ENCODE measurements at regions not wholly inside any gene's neighbourhood (a gene's known extent, or its start where the extent isn't known, plus 50 kb on each side); places are given as distances from the start of the nearest gene placed in this dataset.
A peak's percentile ranks its signal among the peaks of the same experiment; 100 is the strongest.
"Not testable (repeated sequence)": the region's sequence is repeated elsewhere in the genome, so short reads cannot be mapped to it uniquely, and the experiment has no call there.

DNA sequence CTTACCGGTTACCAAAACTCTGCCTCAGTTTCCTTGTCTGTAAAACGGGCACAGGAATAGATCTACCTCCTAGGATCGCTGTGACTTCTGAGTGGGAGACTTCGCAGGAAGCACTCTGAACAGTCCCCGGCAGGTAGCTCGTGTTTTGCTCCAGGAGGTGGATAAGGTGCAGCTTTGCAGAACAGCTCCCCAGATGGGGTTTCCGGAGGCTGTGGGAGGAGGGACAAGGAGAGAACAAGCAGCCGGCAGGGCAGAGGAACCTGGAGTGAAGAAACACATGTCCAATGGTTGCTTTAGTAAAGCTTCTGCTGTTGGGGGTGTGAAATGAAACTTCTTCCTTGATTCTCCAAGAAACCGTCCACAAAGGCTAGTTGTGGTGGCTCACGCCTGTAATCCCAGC is 95.5 kb upstream of the TARDBP start:
- Mint-ChIP-seq H3K9me3 (no peaks in the 10 kb centered on the region), H3K4me3 (peak overlapping the region; percentile 53 to 82), H3K36me3 (ENCODE audit: insufficient read depth) (no peaks in the 10 kb centered on the region), H3K27me3 (peaks cover 0 to 24% of the 10 kb centered on the region in 2 donors), H3K27ac (peak overlapping the region; percentile 18 to 93), H3K4me1 (ENCODE audit: low read depth in 2 of 2) (peaks cover 15 to 25% of the 10 kb centered on the region in 2 donors)
- DNase-seq = no peak
- no peak for ATAC-seq (replicated peaks)

DNA sequence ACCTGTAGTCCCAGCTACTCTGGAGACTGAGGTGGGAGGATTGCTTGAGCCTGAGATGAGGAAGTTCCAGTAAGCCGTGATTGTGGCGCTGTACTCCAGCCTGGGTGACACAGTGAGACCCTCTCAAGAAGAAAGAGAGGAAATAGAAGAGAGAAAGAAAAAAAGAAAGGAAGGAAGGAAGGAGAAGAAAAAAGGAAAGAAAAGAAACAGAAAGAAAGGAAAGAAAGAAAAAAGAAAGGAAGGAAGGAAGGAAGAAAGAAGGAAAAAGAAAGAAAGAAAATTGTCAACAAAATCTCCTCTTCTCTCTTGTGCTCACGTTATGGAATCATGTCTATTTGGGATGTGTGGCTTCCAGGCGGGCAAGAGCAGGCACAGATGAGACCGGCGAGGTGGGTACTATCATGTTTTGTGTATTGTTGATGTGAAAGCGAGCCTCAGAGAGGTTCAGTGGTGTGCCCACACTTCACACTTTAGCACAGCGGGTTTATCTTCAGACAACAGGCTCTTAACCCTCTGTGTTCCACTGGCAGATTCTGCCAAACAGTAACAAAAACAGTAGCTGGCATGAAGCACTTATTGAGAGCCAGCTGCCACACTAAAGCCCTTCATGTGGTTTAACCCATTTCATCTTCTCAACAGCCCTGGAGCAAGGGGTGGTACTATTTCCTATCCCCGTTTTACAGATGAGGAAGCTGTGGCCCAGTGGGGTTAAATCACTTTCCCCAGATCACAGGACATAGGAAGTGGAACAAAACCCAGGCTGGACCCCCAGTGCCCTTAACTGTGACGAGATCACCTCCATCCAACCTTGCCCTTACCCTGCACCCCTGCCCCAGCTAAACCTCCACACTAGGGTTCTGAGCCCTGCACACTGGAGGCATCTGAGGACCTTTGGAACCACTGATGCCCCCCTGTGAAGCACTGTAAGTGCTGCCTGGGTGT is 94.7 kb upstream of the TARDBP start:
- peak; percentile 95 for ATAC-seq (replicated peaks)
- peaks cover 15 to 25% of the 10 kb centered on the region in 2 donors for H3K4me1 Mint-ChIP-seq (ENCODE audit: low read depth in 2 of 2)
- H3K27ac Mint-ChIP-seq = peak overlapping the region; percentile 18 to 93
- DNase-seq = peak; percentile 13 to 40 (median 37)
- H3K4me3 Mint-ChIP-seq = peak overlapping the region; percentile 53 to 82
- no peaks in the 10 kb centered on the region for H3K36me3 Mint-ChIP-seq (ENCODE audit: insufficient read depth)
- H3K9me3 Mint-ChIP-seq = no peaks in the 10 kb centered on the region
- peaks cover 0 to 22% of the 10 kb centered on the region in 2 donors for H3K27me3 Mint-ChIP-seq

DNA sequence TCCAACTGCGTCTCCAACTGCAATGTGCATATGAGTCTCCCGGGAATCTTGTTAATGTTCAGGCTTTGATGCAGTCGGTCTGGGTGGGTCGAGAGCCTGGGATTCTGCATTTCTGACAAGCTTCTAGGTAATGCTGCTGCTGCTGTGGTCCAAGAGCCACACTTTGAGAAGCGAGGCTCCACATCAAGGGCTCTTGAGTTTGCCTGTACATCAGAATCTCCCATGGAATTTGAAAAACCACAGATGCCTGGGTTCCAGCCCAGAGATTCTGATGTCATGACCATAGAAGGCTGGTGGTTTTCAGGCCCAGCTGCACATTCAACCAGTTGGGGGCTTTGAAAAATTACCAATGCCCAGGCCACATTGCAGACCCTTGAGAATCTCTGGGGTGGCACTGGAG is 93.9 kb upstream of the TARDBP start:
- no peak for ATAC-seq (replicated peaks)
- DNase-seq = no peak
- no peaks in the 10 kb centered on the region for H3K36me3 Mint-ChIP-seq (ENCODE audit: insufficient read depth)
- H3K27ac Mint-ChIP-seq = peak overlapping the region in 1 of 2 donors; percentile 18
- H3K9me3 Mint-ChIP-seq = no peaks in the 10 kb centered on the region
- H3K4me1 Mint-ChIP-seq (ENCODE audit: low read depth in 2 of 2) = peaks cover 15 to 25% of the 10 kb centered on the region in 2 donors
- H3K4me3 Mint-ChIP-seq = peak overlapping the region; percentile 53 to 82
- peaks cover 0 to 15% of the 10 kb centered on the region in 2 donors for H3K27me3 Mint-ChIP-seq

DNA sequence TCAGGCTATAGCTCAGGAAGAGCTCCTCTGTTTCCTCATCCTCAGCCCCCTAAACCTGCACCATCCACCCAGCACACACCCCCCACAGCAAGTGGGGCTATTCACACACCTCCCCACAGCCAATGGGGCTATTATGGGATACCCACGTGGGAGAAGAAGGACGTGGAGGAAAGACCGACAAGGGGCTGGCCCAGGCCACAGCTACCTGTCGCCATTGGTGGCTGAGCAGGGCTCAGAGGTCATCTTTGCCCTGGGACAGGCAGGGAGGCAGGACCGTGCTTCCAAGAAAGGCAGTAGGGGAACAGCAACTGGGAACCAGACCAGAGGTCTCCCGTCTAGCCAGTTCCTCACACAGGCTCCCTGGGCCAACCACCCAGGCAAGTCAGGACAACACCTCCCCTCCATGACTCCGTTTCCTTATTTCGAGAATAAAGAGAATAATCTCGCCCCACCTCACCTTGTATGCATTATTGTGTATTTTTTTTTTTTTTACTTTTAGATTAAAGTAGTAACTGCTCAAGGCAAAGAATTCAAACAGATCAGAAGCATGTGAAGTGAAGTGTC is 92.3 kb upstream of the TARDBP start:
- Mint-ChIP-seq H3K4me1 (ENCODE audit: low read depth in 2 of 2) (peaks cover 15 to 25% of the 10 kb centered on the region in 2 donors), H3K27ac (no peak overlapping the region), H3K4me3 (no peak overlapping the region), H3K36me3 (ENCODE audit: insufficient read depth) (no peaks in the 10 kb centered on the region), H3K9me3 (no peaks in the 10 kb centered on the region), H3K27me3 (peaks cover 0 to 10% of the 10 kb centered on the region in 2 donors)
- ATAC-seq (replicated peaks) (no peak), DNase-seq (no peak)

DNA sequence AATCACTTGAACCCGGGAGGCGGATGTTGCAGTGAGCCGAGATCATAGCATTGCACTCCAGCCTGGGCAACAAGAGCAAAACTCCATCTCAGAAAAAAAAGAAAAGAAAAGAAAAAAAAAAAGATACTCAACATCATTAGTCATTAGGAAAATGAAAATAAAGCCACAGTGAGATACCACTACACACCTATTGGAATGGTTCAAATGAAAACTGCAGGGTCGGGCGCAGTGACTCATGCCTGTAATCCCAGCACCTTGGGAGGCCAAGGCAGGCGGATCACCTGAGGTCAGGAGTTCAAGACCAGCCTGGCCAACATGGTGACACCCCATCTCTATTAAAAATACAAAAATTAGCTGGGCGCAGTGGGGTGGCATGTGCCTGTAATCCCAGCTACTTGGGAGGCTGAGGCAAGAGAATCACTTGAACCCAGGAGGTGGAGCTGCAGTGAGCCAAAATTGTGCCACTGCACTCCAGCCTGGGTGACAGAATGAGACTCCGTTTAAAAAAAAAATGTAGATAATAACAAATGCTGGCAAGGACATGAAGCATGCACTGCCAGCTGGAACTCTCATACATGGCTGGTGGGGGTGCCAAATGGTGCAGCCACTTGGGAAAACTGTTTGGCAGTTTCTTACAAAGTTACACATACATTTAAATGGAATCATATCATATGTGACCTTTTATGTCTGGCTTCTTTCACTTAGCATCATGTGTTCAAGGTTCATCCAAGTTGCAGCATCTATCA is 90.0 kb upstream of the TARDBP start:
- not testable (repeated sequence) for H3K36me3 Mint-ChIP-seq (ENCODE audit: insufficient read depth); H3K4me3 Mint-ChIP-seq; H3K9me3 Mint-ChIP-seq; DNase-seq; ATAC-seq (replicated peaks)
- H3K27ac Mint-ChIP-seq = peak overlapping the region in 1 of 2 donors; percentile 49
- peaks cover 9 to 11% of the 10 kb centered on the region in 2 donors for H3K4me1 Mint-ChIP-seq (ENCODE audit: low read depth in 2 of 2)
- H3K27me3 Mint-ChIP-seq = peaks cover 0 to 18% of the 10 kb centered on the region in 2 donors

DNA sequence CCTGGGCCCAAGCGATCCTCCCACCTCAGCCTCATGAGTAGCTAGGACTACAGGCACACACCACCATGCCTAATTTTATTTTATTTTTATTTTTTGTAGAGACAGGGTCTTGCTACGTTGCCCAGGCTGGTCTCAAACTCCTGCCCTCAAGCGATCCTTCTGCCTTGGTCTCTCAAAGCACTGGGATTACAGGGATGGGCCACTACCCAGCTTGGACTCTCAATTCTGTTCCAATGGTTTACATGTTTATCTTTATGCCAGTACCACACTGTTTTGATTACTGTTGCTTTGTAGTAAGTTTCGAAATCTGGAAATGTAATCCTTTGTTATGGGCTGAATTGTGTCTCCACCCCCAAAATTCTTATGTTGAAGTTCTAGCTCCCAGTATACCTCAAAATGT is 88.4 kb upstream of the TARDBP start:
- H3K4me3 Mint-ChIP-seq = no peak overlapping the region
- H3K27me3 Mint-ChIP-seq = peaks cover 0 to 23% of the 10 kb centered on the region in 2 donors
- no peak overlapping the region for H3K27ac Mint-ChIP-seq
- no peak for DNase-seq
- H3K4me1 Mint-ChIP-seq (ENCODE audit: low read depth in 2 of 2) = no peaks in the 10 kb centered on the region
- no peaks in the 10 kb centered on the region for H3K9me3 Mint-ChIP-seq
- H3K36me3 Mint-ChIP-seq (ENCODE audit: insufficient read depth) = no peaks in the 10 kb centered on the region
- no peak for ATAC-seq (replicated peaks)

DNA sequence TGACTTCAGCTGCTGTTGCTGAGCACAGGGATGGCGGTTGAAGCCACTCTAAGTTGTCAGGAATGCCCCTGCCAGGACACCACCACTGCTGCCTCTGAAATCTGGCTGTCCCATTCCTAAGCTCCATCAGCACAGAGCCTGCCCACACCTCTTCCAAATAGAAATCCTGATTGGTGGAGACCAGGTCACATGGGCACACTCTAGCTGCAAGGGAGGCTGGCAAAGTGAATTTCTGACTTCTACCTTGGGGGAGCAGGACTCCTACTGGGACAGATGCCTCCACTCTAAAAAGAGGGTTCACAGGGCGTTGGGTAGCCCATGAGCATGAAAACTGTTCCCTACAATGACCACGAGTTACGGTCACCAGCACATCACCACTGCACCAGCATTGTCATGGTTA is 83.8 kb upstream of the TARDBP start:
- Mint-ChIP-seq H3K27ac (no peak overlapping the region), H3K4me1 (ENCODE audit: low read depth in 2 of 2) (peaks cover 5 to 6% of the 10 kb centered on the region in 2 donors), H3K36me3 (ENCODE audit: insufficient read depth) (no peaks in the 10 kb centered on the region), H3K27me3 (peaks cover 0 to 14% of the 10 kb centered on the region in 2 donors), H3K9me3 (no peaks in the 10 kb centered on the region), H3K4me3 (no peak overlapping the region)
- DNase-seq = no peak
- ATAC-seq (replicated peaks) = no peak

DNA sequence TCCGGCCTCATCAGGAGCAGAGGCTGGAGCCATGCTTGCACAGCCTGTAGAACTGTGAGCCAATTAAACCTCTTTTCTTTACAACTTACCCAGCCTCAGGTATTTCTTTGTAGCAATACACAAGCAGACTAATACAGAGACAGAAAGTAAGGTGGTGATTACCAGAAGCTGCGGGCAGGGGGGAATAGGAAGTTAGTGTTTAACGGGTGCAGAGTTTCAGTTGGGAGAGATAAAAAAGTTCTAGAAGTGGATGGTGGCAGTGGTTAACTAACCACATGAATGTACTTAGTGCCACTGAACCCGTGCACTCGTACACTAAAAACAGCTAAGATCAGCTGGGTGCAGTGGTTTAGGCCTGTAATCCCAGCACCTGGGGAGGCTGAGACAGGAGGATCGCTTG is 80.4 kb upstream of the TARDBP start:
- peak overlapping the region; percentile 39 to 57 for H3K27ac Mint-ChIP-seq
- H3K27me3 Mint-ChIP-seq = peaks cover 0 to 6% of the 10 kb centered on the region in 2 donors
- no peak for DNase-seq
- no peaks in the 10 kb centered on the region for H3K36me3 Mint-ChIP-seq (ENCODE audit: insufficient read depth)
- peak; percentile 71 for ATAC-seq (replicated peaks)
- H3K9me3 Mint-ChIP-seq = no peaks in the 10 kb centered on the region
- peaks cover 5 to 6% of the 10 kb centered on the region in 2 donors for H3K4me1 Mint-ChIP-seq (ENCODE audit: low read depth in 2 of 2)
- peak overlapping the region in 1 of 2 donors; percentile 13 for H3K4me3 Mint-ChIP-seq

DNA sequence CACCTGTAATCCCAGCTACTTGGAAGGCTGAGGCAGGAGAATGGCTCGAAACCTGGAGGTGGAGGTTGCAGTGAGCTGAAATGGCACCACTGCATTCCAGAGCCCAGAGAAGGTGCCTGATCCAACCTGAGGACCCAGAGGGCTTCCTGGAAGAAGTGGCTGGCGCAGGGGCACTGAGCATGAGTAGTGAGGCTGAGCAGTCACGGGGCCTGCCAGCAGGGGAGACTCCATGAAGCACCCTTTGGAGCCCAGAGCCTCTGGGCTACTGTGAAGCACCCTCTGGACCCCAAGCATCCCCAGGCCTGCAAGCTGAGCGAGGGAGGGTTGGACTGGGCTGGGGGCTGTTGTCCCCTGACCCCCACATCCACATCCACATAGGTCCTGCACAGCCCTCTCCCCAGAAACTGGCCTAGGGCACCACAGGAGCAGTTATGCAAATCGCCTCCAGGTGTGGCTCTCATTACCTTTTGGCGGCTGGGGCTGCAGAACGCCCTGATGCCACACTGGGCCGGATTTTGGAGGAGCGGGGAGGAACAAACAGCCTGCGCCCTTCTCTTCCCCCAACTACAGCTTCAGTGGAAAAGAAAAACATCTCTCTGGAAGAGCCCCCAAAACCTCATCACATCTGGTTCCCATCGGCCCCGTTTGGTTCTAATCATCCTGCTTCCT is 78.2 kb upstream of the TARDBP start:
- DNase-seq (no peak), ATAC-seq (replicated peaks) (no peak)
- Mint-ChIP-seq H3K27ac (no peak overlapping the region), H3K27me3 (peaks cover 0 to 10% of the 10 kb centered on the region in 2 donors), H3K4me1 (ENCODE audit: low read depth in 2 of 2) (peaks cover 6% of the 10 kb centered on the region in 2 donors), H3K9me3 (no peaks in the 10 kb centered on the region), H3K4me3 (no peak overlapping the region), H3K36me3 (ENCODE audit: insufficient read depth) (no peaks in the 10 kb centered on the region)

DNA sequence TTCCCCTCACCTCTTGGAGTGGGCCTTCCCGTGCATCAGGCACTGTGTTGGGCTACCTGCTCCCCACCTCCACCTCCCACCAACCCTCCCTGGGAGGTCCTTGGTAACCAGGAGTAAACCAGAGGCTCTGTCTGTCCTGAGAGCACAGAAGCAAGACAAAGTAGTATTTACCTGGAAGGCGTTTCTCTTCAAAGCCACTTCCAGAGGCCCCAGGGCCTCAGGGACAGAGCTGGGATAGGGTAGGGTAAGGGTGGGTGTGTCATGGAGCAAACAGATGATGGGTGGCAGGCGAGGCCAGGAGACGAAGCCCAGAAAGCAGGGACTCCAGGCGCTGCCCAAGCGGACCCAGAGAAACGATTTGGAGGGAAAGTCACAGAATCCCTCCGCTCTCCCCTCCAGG is 77.2 kb upstream of the TARDBP start:
- ATAC-seq (replicated peaks) = no peak
- Mint-ChIP-seq H3K27ac (no peak overlapping the region), H3K36me3 (ENCODE audit: insufficient read depth) (no peaks in the 10 kb centered on the region), H3K4me1 (ENCODE audit: low read depth in 2 of 2) (peaks cover 14 to 16% of the 10 kb centered on the region in 2 donors), H3K4me3 (no peak overlapping the region), H3K9me3 (no peaks in the 10 kb centered on the region), H3K27me3 (peaks cover 0 to 10% of the 10 kb centered on the region in 2 donors)
- DNase-seq = no peak

DNA sequence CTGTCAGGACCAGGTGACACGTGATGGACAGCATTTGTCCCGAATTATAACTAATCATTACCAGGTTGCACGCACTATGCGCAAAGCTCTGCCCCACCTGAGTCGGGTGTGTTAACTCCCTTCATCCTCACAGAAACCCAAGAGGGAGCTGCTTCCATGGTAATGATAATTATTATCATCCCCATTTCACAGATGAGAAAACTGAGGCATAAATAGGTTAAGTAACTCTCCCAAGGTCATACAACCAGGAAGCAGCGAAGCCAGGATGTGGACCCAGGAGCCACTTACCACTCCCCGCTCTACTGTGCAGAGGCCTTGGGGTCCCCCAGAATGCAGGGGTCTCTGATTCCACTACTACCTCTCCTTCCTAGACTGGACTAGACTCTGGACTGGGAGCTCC is 76.7 kb upstream of the TARDBP start:
- ATAC-seq (replicated peaks) (no peak), DNase-seq (no peak)
- H3K9me3 Mint-ChIP-seq = no peaks in the 10 kb centered on the region
- H3K4me3 Mint-ChIP-seq = no peak overlapping the region
- peaks cover 0 to 10% of the 10 kb centered on the region in 2 donors for H3K27me3 Mint-ChIP-seq
- H3K27ac Mint-ChIP-seq = no peak overlapping the region
- peaks cover 19 to 20% of the 10 kb centered on the region in 2 donors for H3K4me1 Mint-ChIP-seq (ENCODE audit: low read depth in 2 of 2)
- no peaks in the 10 kb centered on the region for H3K36me3 Mint-ChIP-seq (ENCODE audit: insufficient read depth)

DNA sequence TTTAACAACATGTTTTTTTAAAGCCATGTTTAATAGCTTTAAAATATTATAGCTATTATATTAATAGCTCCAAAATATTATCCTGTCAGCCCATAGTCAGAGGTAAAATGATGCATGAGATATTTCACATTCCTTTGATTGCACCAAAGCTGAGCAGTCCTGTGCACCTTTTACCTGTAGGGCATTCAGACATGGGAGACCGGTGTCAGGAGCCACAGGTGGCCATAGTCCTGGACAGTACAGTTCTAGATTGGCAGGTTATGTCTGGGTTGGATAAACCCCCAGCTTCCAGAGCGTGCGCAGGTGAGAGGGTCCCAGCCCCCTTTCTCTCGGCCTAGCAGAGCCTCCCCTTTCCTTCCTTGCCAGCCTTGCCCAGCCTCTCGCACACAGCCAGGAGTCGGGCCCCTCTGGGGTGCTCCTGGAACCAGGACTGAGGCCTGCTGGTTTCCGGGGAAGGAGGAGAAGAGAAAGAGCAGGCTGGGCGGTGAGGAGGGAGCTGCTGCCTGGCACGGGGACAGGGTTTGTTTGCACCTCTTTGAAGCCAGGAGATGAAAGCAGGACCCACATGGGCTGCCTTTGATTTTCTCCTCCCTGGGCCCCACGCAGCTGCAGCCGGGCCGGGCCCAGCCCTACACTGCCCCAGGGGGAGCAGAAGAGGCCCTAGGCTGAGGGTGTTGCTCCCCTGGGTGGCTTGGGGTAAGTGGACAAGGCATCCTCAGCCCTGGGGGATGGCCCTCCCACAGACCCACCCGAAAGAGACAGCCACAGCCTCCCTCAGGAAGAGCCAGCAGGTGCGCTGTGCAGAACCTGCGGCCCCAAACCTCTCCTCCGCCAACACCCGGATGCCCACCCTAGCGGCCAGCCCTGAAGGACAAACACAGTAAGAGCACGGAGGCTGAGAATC is 75.2 kb upstream of the TARDBP start:
- peaks cover 0 to 14% of the 10 kb centered on the region in 2 donors for H3K27me3 Mint-ChIP-seq
- no peak overlapping the region for H3K4me3 Mint-ChIP-seq
- H3K27ac Mint-ChIP-seq = no peak overlapping the region
- DNase-seq = no peak
- peaks cover 16 to 18% of the 10 kb centered on the region in 2 donors for H3K4me1 Mint-ChIP-seq (ENCODE audit: low read depth in 2 of 2)
- H3K9me3 Mint-ChIP-seq = no peaks in the 10 kb centered on the region
- ATAC-seq (replicated peaks) = no peak
- H3K36me3 Mint-ChIP-seq (ENCODE audit: insufficient read depth) = peaks cover 5% of the 10 kb centered on the region

Measured in effector memory CD8-positive, alpha-beta T cell (primary cell).